ENCODE measurements at regions not wholly inside any gene's neighbourhood (a gene's known extent, or its start where the extent isn't known, plus 50 kb on each side); places are given as distances from the start of the nearest gene placed in this dataset.

DNA sequence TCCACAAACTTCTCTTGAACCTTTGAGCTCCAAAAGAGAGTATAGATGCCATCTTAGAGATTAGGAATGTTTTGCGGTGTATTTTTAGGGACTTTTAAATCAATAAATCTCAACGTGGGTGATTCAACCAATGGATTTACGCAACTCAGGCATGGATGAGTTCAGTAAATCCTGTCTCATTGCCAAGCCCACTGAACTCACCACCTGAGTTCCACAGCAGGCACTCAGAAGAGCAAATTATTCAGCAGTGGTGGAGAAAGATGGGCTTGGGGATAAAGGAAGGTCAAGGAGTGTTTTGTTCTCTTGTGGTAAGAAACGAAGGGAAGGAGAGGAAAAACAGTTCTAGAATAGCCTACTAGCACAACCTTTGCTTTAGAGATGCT lies 68.7 kb upstream of the HMGA2 start:
- ATAC-seq (no peak), DNase-seq (ENCODE audit: low read depth, low spot score) (no peak)
- Histone ChIP-seq H3K9me3 (ENCODE audit: control insufficient read depth, insufficient read depth, low read depth, low read length) (no peaks in the 10 kb centered on the region), H3K4me3 (ENCODE audit: low read depth in 2 of 2, low read length in 2 of 2) (no peak overlapping the region), H3K27me3 (ENCODE audit: control insufficient read depth, insufficient read depth, low read length) (no peaks in the 10 kb centered on the region), H3K36me3 (ENCODE audit: control insufficient read depth, insufficient read depth, low read length) (no peaks in the 10 kb centered on the region), H3K4me1 (ENCODE audit: control insufficient read depth, insufficient read depth, low read length) (no peaks in the 10 kb centered on the region), H3K27ac (ENCODE audit: low read length) (no peak overlapping the region)
- no TSS peak for BruUV-seq (replicated peaks)
- ChIA-PET CTCF (no interaction called here), POLR2A (no interaction called here)
- in situ Hi-C loops (cut with HindIII; ENCODE audit: low pct_unique_long_range_greater_than_20kb, low sequenced_read_pairs) (no loop called here), intact Hi-C loops (cut with micrococcal nuclease; ENCODE audit: unreplicated experiment) (no loop called here)
- TF ChIP-seq, protein P1, sequence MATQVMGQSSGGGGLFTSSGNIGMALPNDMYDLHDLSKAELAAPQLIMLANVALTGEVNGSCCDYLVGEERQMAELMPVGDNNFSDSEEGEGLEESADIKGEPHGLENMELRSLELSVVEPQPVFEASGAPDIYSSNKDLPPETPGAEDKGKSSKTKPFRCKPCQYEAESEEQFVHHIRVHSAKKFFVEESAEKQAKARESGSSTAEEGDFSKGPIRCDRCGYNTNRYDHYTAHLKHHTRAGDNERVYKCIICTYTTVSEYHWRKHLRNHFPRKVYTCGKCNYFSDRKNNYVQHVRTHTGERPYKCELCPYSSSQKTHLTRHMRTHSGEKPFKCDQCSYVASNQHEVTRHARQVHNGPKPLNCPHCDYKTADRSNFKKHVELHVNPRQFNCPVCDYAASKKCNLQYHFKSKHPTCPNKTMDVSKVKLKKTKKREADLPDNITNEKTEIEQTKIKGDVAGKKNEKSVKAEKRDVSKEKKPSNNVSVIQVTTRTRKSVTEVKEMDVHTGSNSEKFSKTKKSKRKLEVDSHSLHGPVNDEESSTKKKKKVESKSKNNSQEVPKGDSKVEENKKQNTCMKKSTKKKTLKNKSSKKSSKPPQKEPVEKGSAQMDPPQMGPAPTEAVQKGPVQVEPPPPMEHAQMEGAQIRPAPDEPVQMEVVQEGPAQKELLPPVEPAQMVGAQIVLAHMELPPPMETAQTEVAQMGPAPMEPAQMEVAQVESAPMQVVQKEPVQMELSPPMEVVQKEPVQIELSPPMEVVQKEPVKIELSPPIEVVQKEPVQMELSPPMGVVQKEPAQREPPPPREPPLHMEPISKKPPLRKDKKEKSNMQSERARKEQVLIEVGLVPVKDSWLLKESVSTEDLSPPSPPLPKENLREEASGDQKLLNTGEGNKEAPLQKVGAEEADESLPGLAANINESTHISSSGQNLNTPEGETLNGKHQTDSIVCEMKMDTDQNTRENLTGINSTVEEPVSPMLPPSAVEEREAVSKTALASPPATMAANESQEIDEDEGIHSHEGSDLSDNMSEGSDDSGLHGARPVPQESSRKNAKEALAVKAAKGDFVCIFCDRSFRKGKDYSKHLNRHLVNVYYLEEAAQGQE (IDR thresholded peaks at IDR 0.05; ENCODE audit: insufficient read depth in 1 of 2, low read depth in 2 of 2, low read length in 1 of 2) = no peak

DNA sequence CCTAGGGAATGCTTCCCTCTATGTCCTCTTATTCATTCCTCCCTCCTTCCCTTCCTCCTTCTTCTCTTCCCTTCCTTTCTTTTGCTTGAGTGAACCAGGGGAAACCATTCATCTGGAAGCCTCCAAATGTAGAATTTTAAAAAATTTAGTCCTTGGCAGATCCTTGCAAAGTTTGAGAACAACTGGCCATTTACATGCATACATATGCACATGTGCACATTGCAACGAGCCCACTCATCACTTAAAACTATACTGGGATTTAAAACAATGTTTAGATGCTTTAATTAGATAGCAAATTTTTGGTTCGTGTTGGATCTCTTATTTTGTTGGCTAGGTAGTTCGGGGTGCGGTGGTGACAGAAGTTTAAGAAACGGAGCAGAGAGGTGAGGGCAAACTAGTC lies 68.0 kb upstream of the HMGA2 start:
- no peak overlapping the region for H3K4me3 ChIP-seq (ENCODE audit: low read depth in 2 of 2, low read length in 2 of 2)
- ATAC-seq (no peak), DNase-seq (ENCODE audit: low read depth, low spot score) (no peak)
- no peaks in the 10 kb centered on the region for H3K27me3 ChIP-seq (ENCODE audit: control insufficient read depth, insufficient read depth, low read length)
- H3K9me3 ChIP-seq (ENCODE audit: control insufficient read depth, insufficient read depth, low read depth, low read length) = no peaks in the 10 kb centered on the region
- POLR2A ChIA-PET = no interaction called here
- no peaks in the 10 kb centered on the region for H3K4me1 ChIP-seq (ENCODE audit: control insufficient read depth, insufficient read depth, low read length)
- TF ChIP-seq, protein P1 (IDR thresholded peaks at IDR 0.05; ENCODE audit: insufficient read depth in 1 of 2, low read depth in 2 of 2, low read length in 1 of 2) = no peak
- TF ChIP-seq, protein P2, sequence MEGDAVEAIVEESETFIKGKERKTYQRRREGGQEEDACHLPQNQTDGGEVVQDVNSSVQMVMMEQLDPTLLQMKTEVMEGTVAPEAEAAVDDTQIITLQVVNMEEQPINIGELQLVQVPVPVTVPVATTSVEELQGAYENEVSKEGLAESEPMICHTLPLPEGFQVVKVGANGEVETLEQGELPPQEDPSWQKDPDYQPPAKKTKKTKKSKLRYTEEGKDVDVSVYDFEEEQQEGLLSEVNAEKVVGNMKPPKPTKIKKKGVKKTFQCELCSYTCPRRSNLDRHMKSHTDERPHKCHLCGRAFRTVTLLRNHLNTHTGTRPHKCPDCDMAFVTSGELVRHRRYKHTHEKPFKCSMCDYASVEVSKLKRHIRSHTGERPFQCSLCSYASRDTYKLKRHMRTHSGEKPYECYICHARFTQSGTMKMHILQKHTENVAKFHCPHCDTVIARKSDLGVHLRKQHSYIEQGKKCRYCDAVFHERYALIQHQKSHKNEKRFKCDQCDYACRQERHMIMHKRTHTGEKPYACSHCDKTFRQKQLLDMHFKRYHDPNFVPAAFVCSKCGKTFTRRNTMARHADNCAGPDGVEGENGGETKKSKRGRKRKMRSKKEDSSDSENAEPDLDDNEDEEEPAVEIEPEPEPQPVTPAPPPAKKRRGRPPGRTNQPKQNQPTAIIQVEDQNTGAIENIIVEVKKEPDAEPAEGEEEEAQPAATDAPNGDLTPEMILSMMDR (IDR thresholded peaks at IDR 0.05) = no peak
- no peak for TF ChIP-seq TCF7L2 (IDR thresholded peaks at IDR 0.05; ENCODE audit: low read depth, low read length)
- no peak for TF ChIP-seq SIN3A (IDR thresholded peaks at IDR 0.05; ENCODE audit: borderline replicate concordance, insufficient read depth, low read depth, low read length)
- TF ChIP-seq POLR2AphosphoS5 (IDR thresholded peaks at IDR 0.05; ENCODE audit: low read depth, low read length) = no peak
- intact Hi-C loops (cut with micrococcal nuclease; ENCODE audit: unreplicated experiment) = no loop called here
- BruUV-seq (replicated peaks) = no TSS peak
- H3K27ac ChIP-seq (ENCODE audit: low read length) = no peak overlapping the region
- CTCF ChIA-PET = no interaction called here
- H3K36me3 ChIP-seq (ENCODE audit: control insufficient read depth, insufficient read depth, low read length) = no peaks in the 10 kb centered on the region
- in situ Hi-C loops (cut with HindIII; ENCODE audit: low pct_unique_long_range_greater_than_20kb, low sequenced_read_pairs) = no loop called here

Measured in Panc1 (cell line).